IPS DF 4.7 (cell line): ENCODE measurements at regions not wholly inside any gene's neighbourhood (a gene's known extent, or its start where the extent isn't known, plus 50 kb on each side); places are given as distances from the start of the nearest gene placed in this dataset.

Experiments used
- DNase-seq: peaks from one replicate; pipeline ENCODE4 v3.0.0-alpha.2; 2013; ENCODE audit warnings: low spot score; ENCODE audit errors: extremely low read depth

DNA sequence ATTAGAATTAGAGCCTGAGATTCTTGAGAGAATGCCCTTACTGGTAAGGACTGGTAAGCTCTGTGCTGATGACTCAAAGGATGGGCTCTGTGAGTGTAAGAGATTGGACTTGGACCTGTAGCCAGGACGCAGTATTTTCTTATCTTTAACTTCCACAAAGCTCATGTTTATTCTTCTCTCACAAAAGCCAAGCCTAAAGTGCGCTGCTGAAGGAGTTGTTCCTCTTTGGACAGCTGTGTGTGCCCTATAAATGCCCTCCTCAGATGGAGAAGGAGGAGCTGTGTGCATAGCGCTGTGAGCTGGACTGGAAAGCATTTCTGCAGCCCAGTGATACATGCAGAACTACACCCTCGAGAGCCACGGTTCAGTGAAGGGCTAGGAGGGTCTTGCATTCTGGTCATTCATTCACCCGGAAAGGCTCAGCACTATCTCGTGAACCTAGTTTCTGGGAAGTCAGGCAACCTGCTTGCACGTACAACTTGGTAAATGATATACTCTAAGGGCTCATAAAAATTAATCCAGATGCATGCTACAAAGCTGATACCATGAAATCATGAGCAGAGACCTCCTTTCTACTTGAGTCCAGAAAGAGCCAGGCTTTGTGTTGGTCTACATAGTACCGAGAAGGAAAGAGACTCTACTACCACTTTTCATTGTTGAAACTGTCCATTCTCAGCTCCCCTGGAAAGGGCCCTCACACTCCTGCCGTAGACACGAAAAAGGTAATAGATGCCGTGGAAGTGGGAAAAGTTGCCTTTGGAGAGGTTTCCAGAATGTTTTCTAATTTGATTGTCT, 103.0 kb upstream of the TBL1XR1 start:
- no peak for DNase-seq

DNA sequence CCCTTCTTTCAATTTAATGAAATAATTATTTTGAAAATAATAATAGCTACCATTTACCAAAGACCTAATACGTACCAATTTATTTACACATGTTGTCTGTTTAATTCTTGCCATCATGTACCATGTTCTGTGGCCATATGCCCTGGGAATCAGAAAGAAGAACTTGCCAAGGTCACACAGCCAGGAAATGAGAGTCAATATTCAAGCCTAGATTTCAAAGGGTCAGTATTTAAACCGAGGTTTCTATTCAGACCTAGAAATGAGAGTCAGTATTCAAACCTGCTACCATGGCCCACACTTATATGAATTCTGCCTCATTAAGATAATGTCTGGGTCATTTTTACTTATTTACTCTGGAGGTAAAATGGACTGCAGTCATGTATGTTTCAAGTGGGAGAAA, 103.6 kb upstream of the TBL1XR1 start:
- DNase-seq = no peak

DNA sequence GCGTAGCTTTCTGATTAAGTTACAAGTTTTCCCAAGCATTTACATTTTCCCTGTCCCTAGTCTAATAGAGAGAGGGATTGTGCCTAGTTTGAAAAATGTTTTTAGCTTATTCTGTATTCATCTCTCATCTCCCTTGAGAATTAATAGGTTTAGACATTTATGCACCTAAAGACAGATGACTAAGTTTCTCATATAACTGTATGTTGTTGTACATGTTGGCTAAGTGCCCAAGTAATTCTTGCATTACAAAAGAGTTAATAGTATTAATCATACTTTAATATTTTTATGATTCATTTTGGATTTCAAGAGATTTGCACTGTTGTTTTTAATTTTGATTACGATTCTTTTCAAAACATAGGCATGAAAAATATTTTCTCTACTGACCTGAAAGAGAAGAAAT, 109.0 kb upstream of the TBL1XR1 start:
- no peak for DNase-seq

DNA sequence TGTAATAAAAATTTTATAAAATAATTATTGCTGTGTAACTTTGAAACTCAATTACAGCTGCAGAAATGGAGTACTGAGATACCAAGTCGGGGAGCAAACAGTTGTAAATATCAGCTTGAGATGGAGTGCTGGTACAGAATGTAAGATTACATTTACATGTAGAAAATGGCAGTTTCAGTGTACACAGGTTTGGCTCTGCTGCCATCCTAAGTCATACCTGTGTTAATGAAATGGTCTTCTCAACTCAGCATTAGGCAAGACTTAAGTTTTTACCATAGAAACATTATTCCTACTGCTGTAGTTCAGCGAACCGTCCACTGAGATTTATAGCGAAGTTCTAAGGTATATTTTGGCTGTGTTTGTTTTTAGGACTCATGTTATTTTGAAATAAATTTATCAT, 110.1 kb upstream of the TBL1XR1 start:
- no peak for DNase-seq

DNA sequence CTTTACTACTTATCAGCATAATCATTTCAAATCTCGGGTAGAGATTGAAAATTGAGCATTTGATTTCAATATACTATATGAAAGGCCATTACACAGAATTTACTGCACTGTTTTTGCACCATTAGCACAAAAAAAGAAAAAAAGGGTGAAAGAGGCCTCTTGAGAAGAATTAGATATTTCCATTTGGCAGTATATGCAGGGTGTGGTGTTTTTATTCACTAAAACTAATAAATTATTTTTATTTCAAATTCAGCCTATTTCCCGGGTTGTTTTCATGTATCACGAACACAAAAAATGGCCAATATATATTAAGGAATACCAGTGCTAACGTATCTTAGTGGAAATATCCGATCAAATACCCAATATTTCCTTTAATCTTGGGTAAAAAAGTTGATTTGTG, 110.5 kb upstream of the TBL1XR1 start:
- no peak for DNase-seq

DNA sequence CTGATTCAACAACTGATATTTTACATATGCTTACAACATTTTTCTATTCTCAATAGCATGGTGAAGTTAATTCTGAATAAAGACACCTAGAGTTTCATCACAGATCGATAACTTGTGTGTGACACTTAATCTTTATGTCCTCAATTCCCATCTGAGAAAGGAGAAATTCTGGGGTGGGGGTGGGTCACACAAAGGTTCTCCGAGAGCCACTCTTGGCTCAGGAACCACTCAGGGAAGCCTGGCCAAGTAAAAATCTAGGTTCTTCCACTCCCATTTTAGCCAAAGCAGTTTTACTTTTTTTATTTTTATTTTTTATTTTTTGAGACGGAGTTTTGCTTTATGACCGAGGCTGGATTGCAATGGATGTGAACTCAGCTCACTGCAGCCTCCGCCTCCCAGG, 111.0 kb upstream of the TBL1XR1 start:
- DNase-seq = no peak

DNA sequence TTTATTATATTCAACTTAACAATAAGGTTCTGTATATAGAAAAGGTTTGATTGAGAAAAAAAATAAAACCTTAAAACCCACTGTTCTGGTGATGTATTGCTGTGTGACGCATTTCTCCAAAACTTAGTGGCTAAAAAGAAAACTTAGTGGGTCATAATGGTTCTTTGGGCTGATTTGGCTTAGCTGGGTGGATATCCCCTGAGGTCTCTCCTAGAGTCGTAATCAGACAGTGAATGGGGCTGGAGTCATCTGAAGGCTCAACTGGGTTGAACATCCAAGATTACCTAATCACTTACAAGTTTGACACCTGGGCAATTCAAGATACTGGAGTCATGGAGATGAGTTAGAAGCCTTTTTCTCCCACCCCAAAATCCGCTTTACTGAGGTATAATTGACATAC, 111.6 kb upstream of the TBL1XR1 start:
- DNase-seq = no peak

DNA sequence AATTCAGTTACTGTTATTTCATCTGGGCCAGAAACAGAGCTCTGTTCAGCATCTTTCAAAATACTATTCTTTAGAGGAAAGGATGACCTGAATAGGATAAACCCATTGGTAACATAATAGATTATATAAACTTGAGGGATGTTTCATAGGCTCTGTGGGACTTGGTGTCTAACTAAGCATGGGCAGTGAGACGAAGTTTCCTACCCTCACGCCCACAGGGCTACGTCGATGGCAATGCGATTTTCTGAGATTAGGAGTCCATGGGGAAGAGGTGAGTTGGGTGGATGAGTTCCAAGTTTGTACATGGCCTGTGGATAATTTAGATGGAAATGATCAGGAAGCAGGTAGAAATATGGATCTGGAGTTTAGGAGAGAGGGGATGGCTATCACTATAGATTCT, 115.2 kb upstream of the TBL1XR1 start:
- DNase-seq = no peak

DNA sequence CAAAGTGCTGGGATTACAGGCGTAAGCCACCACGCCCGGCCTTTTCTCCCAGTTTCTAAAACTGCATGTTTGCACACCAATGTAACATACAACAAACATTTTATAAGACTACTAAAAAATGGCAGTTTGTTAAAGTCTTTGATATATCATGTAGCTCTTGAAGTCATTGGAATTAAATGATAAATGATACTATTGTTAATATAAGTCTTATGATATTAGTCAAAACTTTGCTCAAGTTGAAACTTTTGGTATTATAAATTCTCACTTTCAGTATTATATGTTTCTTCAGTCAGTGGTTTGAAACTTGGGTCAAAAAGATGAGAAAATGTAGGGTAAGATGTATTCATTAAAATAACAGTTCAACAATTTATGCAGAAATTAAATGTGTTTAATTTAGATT, 117.6 kb upstream of the TBL1XR1 start:
- no peak for DNase-seq

DNA sequence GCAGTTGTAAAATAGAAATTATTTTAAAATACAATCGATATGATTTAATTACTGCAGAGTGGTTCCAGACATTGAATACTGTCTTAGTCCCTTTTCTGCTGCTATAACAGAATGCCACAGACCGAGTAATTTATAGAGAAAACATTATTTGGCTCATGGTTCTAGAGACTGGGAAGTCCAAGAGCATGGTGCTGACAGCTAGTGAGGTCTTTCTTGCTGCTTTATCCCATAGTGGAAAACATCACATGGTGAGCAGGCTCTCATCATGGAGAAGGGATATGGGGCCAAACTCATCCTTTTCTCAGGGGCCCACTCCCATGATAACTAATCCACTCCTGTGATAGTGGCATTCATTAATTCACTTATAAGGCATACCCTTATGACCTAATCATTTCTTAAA, 120.0 kb upstream of the TBL1XR1 start:
- DNase-seq = no peak

DNA sequence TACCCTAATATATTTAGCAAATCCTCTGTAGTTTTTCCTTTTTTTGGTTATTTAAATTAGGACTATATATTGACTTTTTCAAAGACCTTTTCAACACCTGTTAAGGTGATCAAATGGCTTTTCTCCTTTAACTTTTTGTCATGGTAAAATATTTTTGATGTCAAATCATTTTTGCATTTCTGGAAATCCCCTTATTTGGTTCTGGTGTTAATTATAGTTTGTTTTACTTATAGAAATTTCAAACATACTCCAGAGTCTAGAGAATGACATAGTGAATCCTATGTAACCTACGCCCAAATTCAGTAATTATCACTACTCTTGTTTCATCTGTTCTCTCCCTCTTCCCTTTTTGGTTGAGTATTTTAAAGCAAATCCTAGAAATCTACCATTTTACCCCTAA, 121.3 kb upstream of the TBL1XR1 start:
- no peak for DNase-seq

DNA sequence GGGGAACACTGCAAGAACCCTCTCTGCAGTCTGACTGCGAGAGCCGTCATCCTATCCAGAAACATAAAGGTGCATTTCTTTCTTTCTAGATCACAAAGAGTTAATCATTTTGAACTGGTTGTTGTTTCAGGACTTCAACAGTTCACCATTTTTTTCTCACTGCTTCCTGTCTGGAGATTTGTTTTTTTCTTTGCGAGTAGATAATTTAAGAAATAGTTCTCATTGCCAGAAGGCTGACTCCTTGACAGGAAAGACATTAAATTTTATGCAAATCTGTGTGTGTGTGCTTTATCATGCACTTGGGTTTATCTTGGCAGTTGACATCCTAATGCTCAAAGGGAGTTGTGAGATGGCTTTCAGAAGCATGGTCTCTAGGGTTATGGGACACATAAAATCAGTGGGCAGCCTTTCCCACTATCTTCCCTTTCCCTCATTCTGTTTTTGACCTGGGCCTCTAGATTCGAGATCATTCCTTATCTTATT, 123.5 kb upstream of the TBL1XR1 start:
- DNase-seq = no peak

DNA sequence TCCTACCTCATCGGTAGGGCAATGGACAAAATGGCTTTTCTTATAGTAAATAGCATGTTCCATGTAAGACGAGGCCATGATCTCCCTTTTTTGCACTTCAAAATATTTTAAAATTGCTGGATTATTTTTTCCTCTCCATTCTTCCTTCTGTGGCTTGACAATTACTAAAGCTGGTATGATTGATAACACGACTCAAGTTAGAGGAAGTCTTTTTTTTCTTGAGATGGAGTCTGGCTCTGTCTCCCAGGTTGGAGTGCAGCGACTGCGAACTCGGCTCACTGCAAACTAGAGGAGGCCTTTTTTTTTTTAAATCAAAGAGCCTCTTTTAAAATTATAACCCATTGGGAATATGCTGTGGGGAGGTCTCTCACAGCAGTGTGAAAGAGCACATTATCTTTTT, 124.5 kb upstream of the TBL1XR1 start:
- no peak for DNase-seq

DNA sequence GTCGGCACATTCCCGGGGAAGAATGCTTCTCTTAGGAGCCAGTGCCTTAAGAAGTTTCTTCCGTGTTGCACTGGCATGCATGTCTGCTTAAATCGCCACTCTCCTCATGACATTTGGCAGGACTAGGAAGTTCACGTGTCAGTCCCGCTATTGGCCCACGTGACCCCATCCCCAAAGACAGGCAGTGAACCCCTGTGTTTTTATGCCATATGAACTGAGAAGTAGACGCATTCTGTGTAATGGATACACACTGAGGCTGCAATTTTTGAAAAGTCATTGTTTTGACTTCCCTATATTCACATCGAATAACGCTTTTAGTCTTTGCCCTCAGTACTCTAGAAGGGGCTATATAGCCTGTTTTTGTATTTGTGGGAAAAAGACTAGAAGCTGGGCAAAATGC, 125.6 kb upstream of the TBL1XR1 start:
- DNase-seq = no peak

DNA sequence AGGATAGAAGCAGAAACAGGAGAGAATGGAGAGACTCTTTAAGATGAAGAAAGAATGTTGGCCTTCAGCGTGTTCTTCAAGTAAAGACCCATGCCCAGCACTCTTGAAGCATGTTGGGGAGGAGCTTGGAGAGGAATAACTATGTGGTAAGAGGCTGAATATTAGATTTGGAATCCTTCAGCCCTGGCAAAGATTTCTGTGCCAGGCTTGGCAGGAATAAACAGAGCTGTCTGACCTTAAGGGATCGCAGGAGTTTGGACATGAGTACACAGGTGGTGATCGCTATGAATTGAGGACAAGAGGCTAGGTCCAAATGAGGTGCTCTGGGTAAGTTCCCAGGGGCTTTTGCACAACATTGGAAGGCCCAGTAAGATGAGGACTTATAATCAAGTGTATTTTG, 132.6 kb upstream of the TBL1XR1 start:
- no peak for DNase-seq

DNA sequence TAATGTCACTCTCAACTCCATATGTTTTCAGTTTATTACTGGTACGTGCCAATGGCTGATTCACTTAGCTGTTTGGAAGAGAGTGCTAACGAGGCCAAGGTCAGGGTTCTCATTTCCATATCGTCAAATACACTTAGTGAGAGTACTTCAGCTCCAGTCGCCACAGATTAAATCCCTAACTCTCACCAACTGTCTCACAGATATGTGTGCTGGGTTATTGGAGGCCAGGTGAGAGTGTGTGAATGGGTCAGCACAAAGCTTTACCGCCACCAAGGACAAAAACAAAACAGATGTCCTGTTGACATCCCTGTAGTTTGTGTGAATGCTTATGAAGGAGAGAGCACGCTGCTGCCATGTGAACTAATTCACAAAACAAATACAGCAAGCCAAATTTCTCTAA, 133.5 kb upstream of the TBL1XR1 start:
- no peak for DNase-seq

DNA sequence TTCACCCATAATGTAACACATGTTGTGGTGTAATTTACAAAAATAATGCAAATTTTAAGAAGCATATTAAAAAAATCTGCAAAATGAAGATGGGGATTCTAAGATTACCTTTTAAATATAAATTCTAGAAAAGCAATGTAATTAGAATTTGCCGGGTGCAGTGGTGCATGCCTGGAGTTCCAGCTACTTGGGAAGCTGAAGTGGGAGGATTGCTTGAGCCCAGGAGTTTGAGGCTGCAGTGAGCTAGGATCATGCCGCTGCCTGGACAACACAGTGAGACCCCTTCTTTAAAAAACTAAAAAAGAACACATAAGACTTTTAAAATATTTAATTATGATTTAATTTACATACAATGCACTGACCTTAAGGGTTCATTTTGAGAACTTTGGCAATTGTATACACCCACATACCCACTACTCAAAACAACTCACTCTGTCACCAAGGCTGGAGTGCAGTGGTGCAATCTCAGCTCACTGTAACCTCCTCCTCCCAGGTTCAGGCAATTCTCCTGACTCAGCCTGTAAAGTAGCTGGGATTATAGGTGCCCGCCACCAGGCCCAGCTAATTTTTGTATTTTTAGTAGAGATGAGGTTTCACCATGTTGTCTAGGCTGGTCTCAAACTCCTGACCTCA, 134.0 kb upstream of the TBL1XR1 start:
- no peak for DNase-seq

DNA sequence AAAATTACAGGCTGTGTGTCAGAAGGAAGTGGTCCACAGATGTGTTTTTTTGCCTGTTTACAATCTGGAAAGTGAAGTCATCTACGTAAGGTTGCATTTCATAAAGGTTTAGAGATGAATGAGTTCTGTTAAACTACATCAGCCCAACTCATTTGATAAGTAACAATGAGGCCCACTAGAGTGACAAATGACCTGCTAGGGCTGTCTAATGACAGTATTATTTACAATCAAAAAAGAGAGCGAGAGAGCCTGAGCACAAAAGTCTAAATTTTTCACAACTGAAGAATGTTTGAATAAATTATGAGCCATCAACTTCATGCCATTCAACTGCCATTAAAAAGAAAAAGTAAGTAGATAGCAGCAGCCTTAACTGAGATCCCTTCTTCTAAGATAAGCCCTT, 135.7 kb upstream of the TBL1XR1 start:
- no peak for DNase-seq

DNA sequence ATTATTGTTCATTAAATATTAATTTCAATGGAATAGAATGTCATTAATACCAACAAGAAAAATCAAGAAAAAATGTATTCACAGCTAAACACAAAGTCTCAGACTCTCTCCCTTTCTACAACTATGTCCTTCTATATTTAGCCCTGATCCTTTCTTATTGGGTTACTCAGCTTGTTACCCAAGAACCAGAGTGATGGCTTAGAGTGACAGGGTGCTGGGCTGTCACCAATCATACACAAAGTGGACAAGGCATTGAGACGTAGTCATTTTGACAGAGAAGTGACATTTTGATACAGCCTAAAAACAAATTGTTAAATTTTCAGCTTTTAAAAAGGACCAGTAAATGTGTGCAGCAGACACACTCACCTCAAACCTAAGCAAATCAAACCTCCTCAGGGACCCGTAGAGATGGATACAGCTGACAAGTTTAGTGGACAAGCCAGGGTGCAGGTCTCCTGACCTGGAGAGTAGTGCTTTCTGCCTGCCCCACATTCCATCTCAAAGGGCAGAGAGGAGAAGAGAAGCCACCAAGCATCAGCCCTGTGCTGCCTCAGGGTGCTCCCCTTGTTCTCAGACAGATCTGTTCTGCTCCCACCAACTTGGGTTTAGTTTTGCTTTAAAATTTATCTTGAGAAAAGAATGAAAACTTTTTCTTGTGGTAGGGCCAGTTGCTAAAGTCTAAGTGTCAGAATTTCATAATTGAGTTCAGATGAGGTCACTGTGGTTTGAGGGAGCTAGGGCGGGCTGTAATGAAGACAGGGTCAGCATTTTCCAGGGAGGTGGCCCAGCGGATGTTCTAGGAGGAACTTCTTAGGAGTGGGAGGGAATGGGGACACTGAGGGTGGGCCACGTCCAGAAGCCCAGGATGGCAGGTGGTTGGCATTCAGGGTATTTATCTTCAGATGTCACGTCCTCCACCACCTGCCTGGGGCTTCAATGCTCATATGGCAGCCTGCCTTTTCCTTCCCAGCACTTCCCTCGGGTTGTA, 136.5 kb upstream of the TBL1XR1 start:
- no peak for DNase-seq

DNA sequence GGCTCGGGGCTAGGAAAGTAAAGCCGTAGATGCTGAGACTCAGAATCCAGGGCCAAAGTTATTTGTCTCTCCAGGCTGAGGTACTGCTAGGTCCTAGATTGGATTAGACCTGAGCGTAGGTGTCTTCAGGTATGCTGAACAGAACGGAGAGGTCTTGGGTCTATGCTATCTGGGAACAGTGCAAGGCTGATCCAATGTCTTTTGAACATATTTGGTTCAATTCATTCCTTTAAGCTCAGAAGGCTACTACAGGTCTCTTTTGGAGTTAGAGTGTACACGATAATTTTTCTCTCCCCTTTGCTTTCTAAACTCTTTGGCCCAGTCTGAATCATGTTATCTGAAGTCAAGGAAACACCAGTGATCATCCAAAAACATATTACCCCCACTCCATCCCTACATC, 137.5 kb upstream of the TBL1XR1 start:
- DNase-seq = no peak

DNA sequence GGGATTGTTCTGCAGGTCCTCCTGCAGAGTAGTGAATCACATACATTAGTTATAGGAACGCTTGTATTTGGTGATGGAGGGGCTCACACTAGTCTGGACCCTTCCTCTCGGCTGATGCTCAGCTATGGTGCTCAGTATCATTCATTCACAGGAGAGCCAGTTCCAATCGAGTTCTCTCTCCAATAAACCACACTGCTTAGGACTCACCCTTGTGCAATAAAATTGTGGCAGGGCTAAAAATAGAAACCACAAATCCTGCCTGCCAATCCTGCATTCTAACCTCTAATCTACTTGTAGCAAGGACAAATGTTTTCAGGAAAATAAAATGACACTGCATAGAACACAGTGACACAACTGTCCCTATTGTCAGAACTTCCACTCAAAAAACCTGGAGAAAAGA, 138.4 kb upstream of the TBL1XR1 start:
- no peak for DNase-seq

DNA sequence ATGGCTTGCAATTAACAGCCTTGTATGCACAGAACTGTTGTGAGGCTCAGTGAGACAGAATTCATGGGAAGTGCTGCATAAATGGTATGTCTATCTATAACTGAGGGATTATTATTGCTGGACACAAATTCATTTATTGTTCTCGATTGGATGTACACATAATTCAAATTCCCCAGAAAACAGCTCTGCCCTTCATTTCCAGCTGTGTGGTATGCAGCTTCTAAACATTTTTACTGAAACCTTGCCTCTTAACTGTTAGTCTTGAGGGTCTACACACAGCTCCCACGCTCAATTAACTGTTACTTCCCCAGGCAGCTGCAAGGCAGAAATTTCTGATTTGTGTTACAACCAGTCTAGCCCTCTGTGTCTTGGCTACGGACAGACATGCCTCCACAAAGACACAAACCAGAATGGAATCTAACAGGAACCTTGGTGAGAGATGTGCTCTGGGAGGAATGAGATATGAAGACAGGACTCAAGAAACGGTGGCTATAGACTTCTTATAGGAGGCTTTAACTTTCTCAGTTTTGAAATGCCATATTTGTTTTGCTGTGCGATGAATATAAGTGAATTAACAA, 139.7 kb upstream of the TBL1XR1 start:
- DNase-seq = no peak
